HG02938 (cell line): ENCODE measurements at regions not wholly inside any gene's neighbourhood (a gene's known extent, or its start where the extent isn't known, plus 50 kb on each side); places are given as distances from the start of the nearest gene placed in this dataset.
"Not testable (repeated sequence)": the region's sequence is repeated elsewhere in the genome, so short reads cannot be mapped to it uniquely, and the experiment has no call there.

ENCODE experiments used
- ATAC-seq: cut with Tn5 transposase; IDR thresholded peaks from one replicate; pipeline ENCODE4 v1.9.1; 2021; ENCODE audit warnings: mild to moderate bottlenecking, moderate library complexity; ENCODE audit not compliant: unreplicated experiment

DNA sequence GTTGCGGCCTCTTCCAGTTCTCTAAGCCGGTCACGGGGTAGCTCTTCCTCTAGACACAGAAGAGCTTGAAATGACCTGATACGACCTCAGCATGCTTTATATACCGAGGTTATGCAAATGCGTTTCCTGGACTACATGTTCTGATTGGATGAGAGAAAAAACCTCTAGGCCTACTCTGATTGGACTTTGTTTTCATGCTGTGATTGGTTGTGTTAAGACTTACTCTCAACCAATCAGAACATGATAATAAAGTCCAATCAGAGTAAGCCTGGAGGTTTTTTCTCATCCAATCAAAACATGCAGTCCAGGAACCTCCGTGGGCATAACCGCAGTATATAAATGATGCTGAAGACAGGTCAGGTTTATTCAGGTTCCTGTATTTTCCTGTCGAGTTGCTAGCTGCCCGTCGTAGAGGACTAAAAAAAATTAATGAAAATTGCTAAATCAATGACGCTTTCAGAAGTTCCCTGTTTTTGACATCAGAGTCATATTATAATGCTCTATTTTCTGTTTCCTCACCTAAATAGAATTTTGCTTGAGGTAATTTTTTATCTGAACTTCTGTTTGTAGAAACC lies 177.4 kb downstream of the POTEB3 start:
- no peak for ATAC-seq

DNA sequence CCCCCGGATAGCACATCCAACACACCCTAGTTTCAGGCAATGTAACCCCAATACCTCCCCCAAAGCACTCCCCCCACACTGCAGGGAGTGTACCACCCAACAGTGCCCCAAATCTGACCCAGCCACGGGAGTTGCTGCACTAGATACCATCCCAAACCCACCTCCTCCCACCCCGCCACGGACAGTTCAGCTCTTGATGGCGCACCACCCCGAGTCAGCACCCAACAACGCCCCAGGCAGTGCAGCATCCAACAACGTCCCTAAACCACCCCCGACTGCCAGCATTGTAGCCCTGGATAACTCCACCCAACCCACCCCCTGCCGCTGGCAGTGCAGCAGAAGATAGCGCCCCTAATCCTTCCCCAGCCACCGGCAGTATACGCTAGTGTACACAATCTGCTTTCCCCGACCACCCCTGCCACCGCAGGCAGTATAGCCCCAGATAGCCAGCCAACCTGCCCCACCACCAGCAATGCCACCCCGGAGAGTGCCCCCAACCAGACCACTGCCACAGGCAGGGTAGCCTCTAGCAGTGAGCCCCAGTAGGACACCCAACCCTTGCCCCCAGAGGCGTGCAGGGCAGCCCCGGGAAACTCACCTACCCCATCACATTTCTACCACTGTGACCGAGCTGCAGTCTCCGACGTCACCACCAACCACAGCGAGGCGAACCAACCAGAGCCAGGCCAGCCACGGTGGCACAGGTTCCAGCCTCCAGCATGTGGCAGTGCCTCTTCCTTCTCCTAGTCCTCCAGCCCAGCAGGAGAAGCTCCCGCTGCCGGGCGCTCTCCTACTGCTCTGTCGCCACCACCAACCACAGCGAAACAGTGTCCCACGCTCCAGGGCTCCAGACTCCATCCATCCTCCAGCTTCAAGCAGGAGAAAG lies 178.1 kb downstream of the POTEB3 start:
- no peak for ATAC-seq

DNA sequence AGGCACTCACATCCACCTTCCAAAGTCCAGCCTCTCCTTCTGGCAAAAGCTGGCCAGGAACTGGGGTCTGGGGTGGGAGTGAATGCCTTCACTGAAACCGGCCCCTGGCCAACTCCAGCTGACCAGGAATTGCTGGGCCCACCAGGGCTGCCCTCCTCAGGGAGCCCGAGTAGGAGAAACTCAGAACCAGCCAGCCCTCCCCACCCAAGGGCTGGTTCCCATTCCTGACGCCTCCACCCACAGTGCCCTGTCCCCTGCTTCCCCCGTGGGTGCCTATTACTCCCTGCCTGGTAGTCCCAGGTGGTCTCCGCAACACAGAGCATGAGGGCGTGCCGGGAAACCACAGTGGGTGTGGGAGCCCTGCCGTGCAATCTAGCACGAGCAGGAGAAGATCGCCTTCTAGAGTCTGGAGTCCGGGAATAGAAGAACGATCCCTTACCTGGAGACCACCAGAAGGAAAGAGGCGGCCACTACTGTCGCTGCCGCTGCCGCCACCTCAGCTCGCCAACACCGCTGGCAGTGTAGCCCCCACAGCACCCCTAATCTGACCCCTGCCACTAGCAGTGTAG lies 178.8 kb downstream of the POTEB3 start:
- ATAC-seq = no peak

DNA sequence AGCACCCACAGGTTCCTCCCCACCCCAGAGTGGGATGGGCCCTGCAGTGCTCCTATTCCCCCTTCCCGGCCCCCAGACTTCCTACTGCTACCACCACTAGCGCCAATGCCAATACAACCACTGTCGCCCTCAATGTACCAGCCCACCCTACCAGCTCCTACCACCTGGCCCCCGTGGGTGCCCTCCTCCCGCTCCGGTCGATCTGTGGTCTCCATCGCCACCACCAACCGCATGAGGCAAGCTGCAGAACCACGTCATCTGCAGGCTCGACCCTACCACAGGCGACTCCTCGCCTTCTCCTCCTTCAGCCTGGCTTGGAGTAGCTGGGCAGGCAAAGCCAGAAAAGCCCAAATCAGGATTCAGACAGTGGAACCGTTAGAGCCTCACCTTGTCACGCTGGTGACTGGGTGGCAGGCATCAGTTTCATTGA lies 179.3 kb downstream of the POTEB3 start:
- no peak for ATAC-seq

DNA sequence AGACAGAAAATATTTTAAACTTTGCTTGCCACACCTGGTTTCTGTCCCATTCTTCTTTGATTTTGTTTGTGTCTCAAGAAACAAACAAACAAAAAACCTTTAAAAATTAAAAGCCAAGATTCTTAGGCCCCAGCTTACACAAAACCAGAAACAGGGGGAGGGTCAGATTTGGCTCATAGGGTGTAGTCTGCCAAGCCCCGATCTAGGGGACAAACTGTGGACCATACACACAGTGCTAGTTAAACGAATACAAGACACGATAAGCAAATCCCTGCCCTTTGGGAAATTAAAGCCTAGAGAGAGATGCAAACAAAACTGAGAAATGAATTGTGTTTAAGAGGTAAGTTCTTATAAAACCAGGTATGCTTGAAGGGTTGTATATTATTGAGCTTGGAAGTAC lies 181.7 kb downstream of the POTEB3 start:
- ATAC-seq = not testable (repeated sequence)

DNA sequence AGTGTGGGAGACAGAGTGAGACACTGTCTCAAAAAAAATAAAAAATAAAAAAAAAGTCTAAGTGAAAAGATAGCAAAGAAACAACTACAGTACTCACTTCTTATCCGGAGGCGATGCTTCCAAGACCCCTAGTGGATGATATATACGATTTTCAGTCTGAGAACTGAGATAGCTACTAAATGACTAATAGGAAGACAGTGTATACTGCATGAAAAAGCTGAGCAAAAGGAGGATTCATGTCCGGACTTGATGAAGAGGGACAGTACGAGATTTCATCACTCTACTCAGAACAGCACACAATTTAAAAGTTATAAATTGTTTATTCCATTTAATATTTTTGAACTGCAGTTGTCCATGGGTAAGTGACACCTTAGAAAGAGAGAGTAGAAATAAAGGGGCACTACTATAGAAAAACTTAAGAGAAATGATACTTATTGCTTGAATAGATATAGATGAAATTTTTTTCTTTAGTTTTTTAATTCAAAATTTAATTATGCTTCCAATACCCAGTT lies 190.7 kb downstream of the POTEB3 start:
- ATAC-seq = not testable (repeated sequence)
